ENCODE measurements at regions not wholly inside any gene's neighbourhood (a gene's known extent, or its start where the extent isn't known, plus 50 kb on each side); places are given as distances from the start of the nearest gene placed in this dataset.

- DNase-seq (ENCODE audit: low spot score) (no peak), ATAC-seq (peak; percentile 60 to 61)
- H3K4me3 Mint-ChIP-seq: no peak overlapping the region
- H3K4me1 Mint-ChIP-seq (ENCODE audit: low read depth in 2 of 2): no peaks in the 10 kb centered on the region
- H3K27ac Mint-ChIP-seq: no peak overlapping the region
- H3K36me3 Mint-ChIP-seq: no peaks in the 10 kb centered on the region
- no peaks in the 10 kb centered on the region for H3K27me3 Mint-ChIP-seq
- H3K9me3 Mint-ChIP-seq: peaks cover 3% of the 10 kb centered on the region
Measured at GRCh38 chr2:3951131-3951954, 248.0 kb downstream of the DCDC2C start.

- Mint-ChIP-seq H3K27ac (no peak overlapping the region), H3K36me3 (no peaks in the 10 kb centered on the region), H3K4me3 (no peak overlapping the region), H3K27me3 (no peaks in the 10 kb centered on the region), H3K9me3 (peaks cover 1% of the 10 kb centered on the region), H3K4me1 (ENCODE audit: low read depth in 2 of 2) (no peaks in the 10 kb centered on the region)
- no peak for ATAC-seq
- DNase-seq (ENCODE audit: low spot score): no peak
Measured at GRCh38 chr2:3952866-3953516, 249.6 kb downstream of the DCDC2C start.

DNA sequence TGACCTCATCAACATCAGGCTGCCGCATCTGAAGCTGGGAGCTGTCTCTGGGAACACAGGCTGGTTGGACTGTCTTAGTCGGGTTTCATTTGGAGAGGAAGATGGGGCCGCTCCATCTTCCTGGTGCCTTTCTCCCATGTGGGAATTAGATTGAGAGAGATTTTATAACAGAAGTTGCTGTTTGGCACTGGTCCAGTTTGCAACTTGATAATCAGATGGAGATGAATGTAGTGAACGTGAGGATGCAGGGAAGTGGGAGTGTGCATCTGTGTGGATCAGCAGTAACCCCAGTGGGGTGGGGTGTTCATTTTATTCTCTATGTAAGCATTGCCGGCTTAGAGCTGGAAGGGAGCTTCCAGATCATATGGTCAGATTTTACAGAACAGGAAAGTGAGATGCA is 250.9 kb downstream of the DCDC2C start:
- DNase-seq (ENCODE audit: low spot score) (no peak), ATAC-seq (no peak)
- Mint-ChIP-seq H3K27ac (no peak overlapping the region), H3K27me3 (no peaks in the 10 kb centered on the region), H3K4me1 (ENCODE audit: low read depth in 2 of 2) (no peaks in the 10 kb centered on the region), H3K36me3 (no peaks in the 10 kb centered on the region), H3K9me3 (no peaks in the 10 kb centered on the region), H3K4me3 (no peak overlapping the region)

DNA sequence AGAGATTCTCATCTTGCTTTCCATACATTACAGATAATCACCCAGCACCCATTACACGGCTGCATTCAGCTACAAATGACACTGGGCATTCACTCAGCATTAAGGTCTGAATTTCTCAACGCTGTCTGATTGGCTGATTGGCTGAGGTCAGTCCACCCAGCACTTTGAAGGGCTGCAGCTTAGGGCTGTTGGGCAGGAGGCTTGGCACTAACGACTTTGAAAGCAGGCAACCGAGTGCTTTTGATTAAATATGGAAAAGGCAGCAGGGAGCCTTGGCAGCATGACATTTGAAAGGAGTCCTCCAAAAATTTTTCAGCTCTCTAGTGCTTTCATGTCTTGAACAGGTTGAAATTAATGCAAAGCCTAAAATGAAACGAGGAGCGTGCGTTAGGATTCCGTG is 253.0 kb downstream of the DCDC2C start:
- Mint-ChIP-seq H3K27ac (no peak overlapping the region), H3K36me3 (no peaks in the 10 kb centered on the region), H3K27me3 (no peaks in the 10 kb centered on the region), H3K9me3 (no peaks in the 10 kb centered on the region), H3K4me3 (no peak overlapping the region), H3K4me1 (ENCODE audit: low read depth in 2 of 2) (no peaks in the 10 kb centered on the region)
- no peak for ATAC-seq
- no peak for DNase-seq (ENCODE audit: low spot score)

GRCh38 chr2:3956892-3957291 is 253.5 kb downstream of the DCDC2C start:
- ATAC-seq: peak in 1 of 2 donors; percentile 24
- H3K36me3 Mint-ChIP-seq: no peaks in the 10 kb centered on the region
- H3K4me3 Mint-ChIP-seq: no peak overlapping the region
- no peaks in the 10 kb centered on the region for H3K27me3 Mint-ChIP-seq
- DNase-seq (ENCODE audit: low spot score): no peak
- H3K4me1 Mint-ChIP-seq (ENCODE audit: low read depth in 2 of 2): no peaks in the 10 kb centered on the region
- H3K27ac Mint-ChIP-seq: no peak overlapping the region
- H3K9me3 Mint-ChIP-seq: no peaks in the 10 kb centered on the region

- H3K9me3 Mint-ChIP-seq: no peaks in the 10 kb centered on the region
- no peak for ATAC-seq
- H3K4me1 Mint-ChIP-seq (ENCODE audit: low read depth in 2 of 2): no peaks in the 10 kb centered on the region
- no peak for DNase-seq (ENCODE audit: low spot score)
- no peaks in the 10 kb centered on the region for H3K27me3 Mint-ChIP-seq
- H3K36me3 Mint-ChIP-seq: no peaks in the 10 kb centered on the region
- H3K4me3 Mint-ChIP-seq: no peak overlapping the region
- H3K27ac Mint-ChIP-seq: no peak overlapping the region
Measured at GRCh38 chr2:3958465-3958864, 255.1 kb downstream of the DCDC2C start.

DNA sequence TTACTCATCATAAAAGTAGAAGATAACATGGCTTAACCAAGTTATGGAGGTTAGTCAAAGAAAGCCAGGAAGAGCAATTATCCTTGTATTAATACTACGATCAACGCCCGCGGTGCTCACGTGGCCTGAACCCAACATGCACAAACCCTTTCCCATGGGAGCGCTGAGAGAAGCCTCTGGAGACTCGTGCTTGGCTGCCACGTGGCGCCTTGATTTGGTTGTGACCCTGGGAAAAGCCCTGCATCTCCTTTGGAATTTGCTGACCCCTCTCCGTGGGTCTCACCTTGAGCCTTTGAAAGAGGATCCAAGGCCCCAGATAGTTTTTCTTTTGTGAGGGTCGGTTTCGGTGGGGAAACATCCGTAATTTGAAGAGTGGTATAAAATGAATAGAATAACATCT is 255.6 kb downstream of the DCDC2C start:
- no peak overlapping the region for H3K4me3 Mint-ChIP-seq
- H3K4me1 Mint-ChIP-seq (ENCODE audit: low read depth in 2 of 2): no peaks in the 10 kb centered on the region
- DNase-seq (ENCODE audit: low spot score) (no peak), ATAC-seq (no peak)
- H3K27me3 Mint-ChIP-seq: no peaks in the 10 kb centered on the region
- H3K9me3 Mint-ChIP-seq: no peaks in the 10 kb centered on the region
- H3K36me3 Mint-ChIP-seq: no peaks in the 10 kb centered on the region
- H3K27ac Mint-ChIP-seq: no peak overlapping the region

DNA sequence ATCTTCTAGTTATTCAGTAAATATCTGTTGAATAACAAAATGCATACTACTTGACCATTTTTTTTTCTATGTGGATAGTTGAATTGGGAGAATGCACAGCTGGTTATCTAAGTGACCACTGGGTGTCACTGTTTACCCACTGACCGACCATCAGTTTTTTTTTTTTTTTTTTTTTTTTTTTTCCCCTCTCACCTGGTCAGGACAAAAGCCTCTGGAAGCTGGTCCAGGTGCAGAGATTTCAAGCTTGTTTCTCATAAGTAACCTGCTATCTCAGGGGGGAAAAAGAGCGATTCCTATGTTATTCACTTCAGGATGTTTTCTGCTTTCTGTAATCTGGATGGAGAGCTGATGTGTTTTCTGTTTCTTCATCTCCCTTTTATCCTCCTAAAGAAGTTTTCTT is 256.0 kb downstream of the DCDC2C start:
- H3K27me3 Mint-ChIP-seq: peaks cover 0 to under 1% of the 10 kb centered on the region in 2 donors
- no peak for DNase-seq (ENCODE audit: low spot score)
- no peak overlapping the region for H3K4me3 Mint-ChIP-seq
- no peak overlapping the region for H3K27ac Mint-ChIP-seq
- ATAC-seq: no peak
- no peaks in the 10 kb centered on the region for H3K36me3 Mint-ChIP-seq
- no peaks in the 10 kb centered on the region for H3K9me3 Mint-ChIP-seq
- H3K4me1 Mint-ChIP-seq (ENCODE audit: low read depth in 2 of 2): no peaks in the 10 kb centered on the region

DNA sequence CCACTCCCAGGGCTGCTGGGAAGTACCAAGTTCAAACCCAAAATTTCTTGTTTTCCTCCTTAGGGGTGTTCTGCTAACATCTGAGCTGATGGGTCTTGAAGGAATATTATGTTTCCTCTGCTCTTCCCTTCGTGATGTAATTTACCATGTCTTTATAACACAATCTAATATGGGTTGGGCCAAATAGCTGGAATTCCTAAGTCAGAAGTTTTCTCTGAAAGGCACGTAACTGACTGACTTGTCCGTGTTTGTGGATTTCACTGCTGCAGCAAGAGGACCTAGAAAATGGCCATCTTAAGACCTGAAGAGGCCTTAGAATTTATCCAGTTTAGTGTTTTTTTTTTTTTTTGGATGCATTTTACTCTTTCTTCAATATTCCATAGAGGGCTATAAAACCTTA is 256.7 kb downstream of the DCDC2C start:
- H3K36me3 Mint-ChIP-seq: no peaks in the 10 kb centered on the region
- DNase-seq (ENCODE audit: low spot score): no peak
- no peak overlapping the region for H3K27ac Mint-ChIP-seq
- no peak for ATAC-seq
- H3K9me3 Mint-ChIP-seq: no peaks in the 10 kb centered on the region
- H3K27me3 Mint-ChIP-seq: peaks cover 0 to 2% of the 10 kb centered on the region in 2 donors
- H3K4me1 Mint-ChIP-seq (ENCODE audit: low read depth in 2 of 2): no peaks in the 10 kb centered on the region
- no peak overlapping the region for H3K4me3 Mint-ChIP-seq

GRCh38 chr2:3962719-3963118 is 259.3 kb downstream of the DCDC2C start:
- H3K9me3 Mint-ChIP-seq: no peaks in the 10 kb centered on the region
- no peak overlapping the region for H3K27ac Mint-ChIP-seq
- DNase-seq (ENCODE audit: low spot score) (no peak), ATAC-seq (no peak)
- H3K4me3 Mint-ChIP-seq: no peak overlapping the region
- H3K4me1 Mint-ChIP-seq (ENCODE audit: low read depth in 2 of 2): no peaks in the 10 kb centered on the region
- H3K27me3 Mint-ChIP-seq: peaks cover 0 to 2% of the 10 kb centered on the region in 2 donors
- no peaks in the 10 kb centered on the region for H3K36me3 Mint-ChIP-seq

GRCh38 chr2:3965211-3965610 is 261.8 kb downstream of the DCDC2C start:
- DNase-seq (ENCODE audit: low spot score) (no peak), ATAC-seq (no peak)
- Mint-ChIP-seq H3K9me3 (no peaks in the 10 kb centered on the region), H3K27ac (no peak overlapping the region), H3K36me3 (no peaks in the 10 kb centered on the region), H3K4me1 (ENCODE audit: low read depth in 2 of 2) (no peaks in the 10 kb centered on the region), H3K27me3 (peaks cover 0 to 2% of the 10 kb centered on the region in 2 donors), H3K4me3 (no peak overlapping the region)

GRCh38 chr2:3965953-3966352 is 262.6 kb downstream of the DCDC2C start:
- H3K4me3 Mint-ChIP-seq: no peak overlapping the region
- ATAC-seq (no peak), DNase-seq (ENCODE audit: low spot score) (no peak)
- peaks cover 0 to 2% of the 10 kb centered on the region in 2 donors for H3K27me3 Mint-ChIP-seq
- H3K9me3 Mint-ChIP-seq: no peaks in the 10 kb centered on the region
- no peak overlapping the region for H3K27ac Mint-ChIP-seq
- no peaks in the 10 kb centered on the region for H3K36me3 Mint-ChIP-seq
- no peaks in the 10 kb centered on the region for H3K4me1 Mint-ChIP-seq (ENCODE audit: low read depth in 2 of 2)

GRCh38 chr2:3966470-3966869 is 263.1 kb downstream of the DCDC2C start:
- no peak for ATAC-seq
- H3K36me3 Mint-ChIP-seq: no peaks in the 10 kb centered on the region
- H3K4me1 Mint-ChIP-seq (ENCODE audit: low read depth in 2 of 2): no peaks in the 10 kb centered on the region
- H3K4me3 Mint-ChIP-seq: no peak overlapping the region
- no peak overlapping the region for H3K27ac Mint-ChIP-seq
- H3K27me3 Mint-ChIP-seq: peaks cover 0 to 2% of the 10 kb centered on the region in 2 donors
- DNase-seq (ENCODE audit: low spot score): no peak
- no peaks in the 10 kb centered on the region for H3K9me3 Mint-ChIP-seq

DNA sequence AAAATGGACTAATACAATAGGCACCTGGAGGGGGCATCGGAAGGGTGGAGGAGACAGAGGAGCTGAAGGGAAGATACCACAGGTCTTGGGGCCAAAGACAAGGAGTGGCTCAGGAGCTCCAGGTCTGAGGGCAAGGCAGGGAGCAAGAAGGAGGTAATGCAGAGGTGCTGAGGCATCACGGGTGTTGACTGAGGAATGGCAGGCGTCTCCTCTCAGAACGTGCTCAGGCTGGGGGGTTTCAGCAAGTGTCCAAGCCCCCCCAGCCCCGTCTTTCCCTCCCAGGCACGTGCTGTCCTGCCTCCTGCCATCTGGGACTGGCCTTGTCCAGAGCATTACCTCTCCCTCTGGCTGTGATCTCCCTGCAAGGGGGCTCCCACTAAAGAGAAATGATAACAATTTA is 265.4 kb downstream of the DCDC2C start:
- ATAC-seq (no peak), DNase-seq (ENCODE audit: low spot score) (no peak)
- Mint-ChIP-seq H3K27me3 (peaks cover 0 to 2% of the 10 kb centered on the region in 2 donors), H3K36me3 (no peaks in the 10 kb centered on the region), H3K4me1 (ENCODE audit: low read depth in 2 of 2) (no peaks in the 10 kb centered on the region), H3K4me3 (no peak overlapping the region), H3K9me3 (no peaks in the 10 kb centered on the region), H3K27ac (no peak overlapping the region)
